ENCODE measurements at regions not wholly inside any gene's neighbourhood (a gene's known extent, or its start where the extent isn't known, plus 50 kb on each side); places are given as distances from the start of the nearest gene placed in this dataset.
"Not testable (repeated sequence)": the region's sequence is repeated elsewhere in the genome, so short reads cannot be mapped to it uniquely, and the experiment has no call there.

DNA sequence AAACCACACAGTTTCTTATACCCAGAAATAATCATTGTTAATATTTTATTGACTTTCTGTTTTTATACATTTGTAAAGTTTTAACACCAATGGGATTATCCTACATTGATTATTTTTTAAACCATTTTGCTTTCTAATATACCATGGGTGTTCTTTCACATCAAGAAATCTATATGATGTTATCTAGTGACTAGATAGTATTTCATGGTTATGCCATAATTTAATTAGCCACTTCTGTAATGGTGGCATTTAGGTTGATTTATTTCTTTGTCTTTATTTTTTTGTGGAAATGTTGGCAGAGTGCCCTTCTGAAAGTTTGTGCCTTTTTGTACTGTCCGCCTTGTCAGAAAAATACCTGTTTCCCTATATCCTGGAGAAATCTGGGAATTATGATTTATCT is 193.3 kb downstream of the CEP135 start:
- DNase-seq (ENCODE audit: low spot score) = no peak

- DNase-seq (ENCODE audit: low spot score) = no peak
Observed at GRCh38 chr4:56139241-56139827, 190.6 kb downstream of the CEP135 start.

DNA sequence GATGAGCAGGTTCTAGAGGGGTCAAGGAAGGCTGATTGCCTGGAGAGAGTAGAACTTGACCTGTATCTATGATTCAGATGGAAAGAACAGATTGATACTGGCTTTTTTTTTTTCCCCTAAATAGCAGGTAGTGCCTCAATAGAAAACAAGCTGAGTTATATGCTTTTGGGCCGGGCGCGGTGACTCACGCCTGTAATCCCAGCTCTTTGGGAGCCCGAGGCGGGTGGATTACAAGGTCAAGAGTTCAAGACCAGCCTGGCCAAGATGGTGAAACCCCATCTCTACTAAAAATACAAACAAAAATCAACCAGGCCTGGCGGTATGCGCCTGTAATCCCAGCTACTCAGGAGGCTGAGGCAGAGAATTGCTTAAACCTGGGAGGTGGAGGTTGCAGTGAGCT is 186.1 kb downstream of the CEP135 start:
- not testable (repeated sequence) for DNase-seq (ENCODE audit: low spot score)

DNA sequence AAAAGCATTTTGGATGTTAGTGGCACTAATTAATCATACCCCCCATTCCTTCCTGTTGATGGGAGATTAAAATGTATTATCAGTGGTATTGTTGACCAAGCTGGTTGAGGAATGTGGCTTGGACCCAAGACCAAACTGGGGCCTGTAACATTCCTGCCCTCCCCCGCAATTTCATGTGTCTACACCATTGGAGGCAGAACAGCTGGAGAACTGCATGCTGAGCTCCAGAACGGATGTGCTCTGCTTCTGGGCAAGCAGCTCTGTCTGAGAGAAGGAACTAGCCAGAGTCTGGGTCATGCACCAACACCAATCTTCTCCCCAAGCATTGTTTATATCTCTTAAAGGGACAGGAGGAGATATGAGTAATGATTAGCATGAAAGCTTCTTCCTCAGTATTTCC is 185.5 kb downstream of the CEP135 start:
- no peak for DNase-seq (ENCODE audit: low spot score)

GRCh38 chr4:56132835-56133234 is 184.1 kb downstream of the CEP135 start:
- DNase-seq (ENCODE audit: low spot score) = no peak

- not testable (repeated sequence) for DNase-seq (ENCODE audit: low spot score)
Observed at GRCh38 chr4:56132188-56132587, 183.4 kb downstream of the CEP135 start.

- DNase-seq (ENCODE audit: low spot score) = no peak
Observed at GRCh38 chr4:56130606-56131155, 181.9 kb downstream of the CEP135 start.

DNA sequence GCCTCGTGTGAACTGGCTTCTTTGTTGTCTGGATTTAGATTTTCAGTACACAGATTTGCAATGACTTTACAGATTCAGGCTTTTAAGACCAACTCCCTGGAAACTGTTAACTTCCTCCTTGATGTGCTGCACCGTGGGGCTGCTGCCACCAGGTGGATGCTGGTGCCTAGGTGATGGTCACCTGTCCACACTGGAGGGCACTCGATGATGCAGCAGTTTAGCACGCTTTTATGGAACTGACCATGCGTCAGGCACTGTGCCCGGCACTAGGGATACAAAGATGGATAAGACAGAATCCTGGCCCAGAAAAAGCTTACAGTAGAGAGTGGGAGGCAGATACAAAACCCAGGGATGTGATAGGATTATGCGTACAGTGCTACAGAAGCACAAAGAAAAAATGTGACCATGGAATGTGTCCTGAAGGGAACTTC is 180.7 kb downstream of the CEP135 start:
- peak; percentile 37 for DNase-seq (ENCODE audit: low spot score)

DNA sequence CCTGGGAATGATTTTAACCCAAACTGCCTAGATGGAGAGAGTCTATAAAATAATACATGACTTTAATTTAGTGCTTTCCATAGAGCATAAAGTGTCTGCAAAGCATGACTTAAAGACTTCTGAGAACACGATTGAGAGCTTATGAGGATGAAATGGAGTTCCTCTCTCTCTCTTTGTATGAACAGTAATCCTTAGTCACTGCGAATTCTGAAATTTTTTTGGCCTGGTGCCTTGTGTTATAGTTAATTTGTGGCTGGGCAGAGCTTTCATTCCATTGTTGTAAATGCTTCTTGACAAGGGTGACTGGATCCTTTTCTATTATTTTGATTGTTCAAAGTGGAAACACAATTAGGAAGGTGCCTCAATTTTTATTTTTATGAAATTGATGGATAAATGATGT is 179.5 kb downstream of the CEP135 start:
- no peak for DNase-seq (ENCODE audit: low spot score)

DNA sequence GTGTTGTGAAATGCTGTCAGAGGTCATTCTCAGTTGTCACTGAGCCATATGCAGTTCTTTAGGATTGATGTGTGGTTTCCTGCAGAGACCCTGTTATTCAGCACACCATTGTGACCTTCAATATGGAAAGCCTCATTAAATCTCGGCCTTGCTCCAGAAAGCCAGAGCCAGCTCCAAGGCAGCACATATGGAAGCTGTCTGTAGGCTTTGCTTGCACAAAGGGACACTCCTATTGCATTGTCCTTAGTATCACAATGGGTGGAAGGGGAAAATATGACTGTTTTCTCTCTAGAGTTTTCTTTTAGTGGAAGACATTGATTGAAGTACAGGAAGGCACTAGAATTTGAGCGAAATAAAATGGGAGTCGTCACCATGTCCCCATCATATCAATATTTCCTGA is 179.0 kb downstream of the CEP135 start:
- DNase-seq (ENCODE audit: low spot score) = no peak

GRCh38 chr4:56123547-56123946 is 174.8 kb downstream of the CEP135 start:
- no peak for DNase-seq (ENCODE audit: low spot score)

- no peak for DNase-seq (ENCODE audit: low spot score)
Observed at GRCh38 chr4:56123051-56123450, 174.3 kb downstream of the CEP135 start.

GRCh38 chr4:56118845-56119244 is 170.1 kb downstream of the CEP135 start:
- DNase-seq (ENCODE audit: low spot score) = no peak

GRCh38 chr4:56118055-56118454 is 169.3 kb downstream of the CEP135 start:
- DNase-seq (ENCODE audit: low spot score) = no peak

DNA sequence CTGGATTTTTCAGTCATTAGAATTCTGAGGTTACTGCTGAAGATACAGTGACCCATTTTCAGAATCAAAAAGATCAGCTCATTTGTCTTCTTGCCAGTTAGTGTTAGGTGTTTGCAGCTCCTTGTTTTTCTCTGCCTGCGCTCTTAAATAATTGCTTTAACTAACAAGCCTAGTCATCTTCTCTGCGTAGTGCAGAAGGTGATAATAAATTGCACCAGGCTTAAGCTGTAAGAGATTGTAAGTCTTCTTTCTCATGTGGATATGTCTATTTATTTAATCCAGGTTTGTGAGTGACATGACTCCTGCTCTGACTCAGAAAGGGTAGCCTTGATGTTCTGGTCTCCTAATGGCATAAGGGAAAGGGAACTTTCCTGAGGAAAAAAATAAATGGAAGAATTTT is 167.2 kb downstream of the CEP135 start:
- DNase-seq (ENCODE audit: low spot score) = no peak

DNA sequence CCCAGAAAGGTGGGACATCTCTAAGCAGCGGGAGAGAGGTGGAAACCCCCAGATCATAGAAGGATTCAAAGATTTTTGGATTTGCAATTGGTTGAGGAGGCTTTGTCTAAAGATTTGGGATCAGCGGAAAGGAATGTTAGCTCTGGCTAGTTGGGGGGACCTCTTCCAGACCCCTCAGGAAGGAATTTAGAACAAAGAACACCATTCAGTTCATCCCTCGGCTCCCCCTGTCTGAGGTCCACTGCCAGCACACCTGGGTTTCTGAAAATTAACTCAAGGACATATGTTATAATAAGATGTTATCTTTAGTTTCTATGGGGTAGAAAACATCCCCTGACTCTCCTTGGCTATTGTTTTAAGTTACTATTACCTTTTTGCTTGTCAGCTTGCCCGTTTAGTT is 163.6 kb downstream of the CEP135 start:
- DNase-seq (ENCODE audit: low spot score) = no peak

- no peak for DNase-seq (ENCODE audit: low spot score)
Observed at GRCh38 chr4:56106180-56107147, 157.7 kb downstream of the CEP135 start.

DNA sequence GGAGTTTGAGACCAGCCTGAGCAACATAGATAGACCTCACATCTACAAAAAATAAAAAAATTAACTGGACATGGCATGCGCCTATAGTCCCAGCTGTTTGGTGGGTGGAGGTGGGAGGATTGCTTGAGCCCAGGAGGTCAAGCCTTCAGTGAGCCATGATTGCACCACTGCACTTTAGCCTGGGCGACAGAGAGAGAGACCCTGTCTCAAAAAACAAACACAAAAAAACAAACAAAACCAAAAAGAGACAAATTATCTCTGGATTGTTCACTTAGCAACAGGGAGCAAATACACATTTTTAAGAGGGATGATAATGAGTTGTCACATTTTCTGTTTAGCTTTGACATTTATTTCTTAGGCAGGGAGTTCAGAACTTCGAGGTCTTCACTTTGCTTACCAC is 155.4 kb downstream of the CEP135 start:
- no peak for DNase-seq (ENCODE audit: low spot score)

DNA sequence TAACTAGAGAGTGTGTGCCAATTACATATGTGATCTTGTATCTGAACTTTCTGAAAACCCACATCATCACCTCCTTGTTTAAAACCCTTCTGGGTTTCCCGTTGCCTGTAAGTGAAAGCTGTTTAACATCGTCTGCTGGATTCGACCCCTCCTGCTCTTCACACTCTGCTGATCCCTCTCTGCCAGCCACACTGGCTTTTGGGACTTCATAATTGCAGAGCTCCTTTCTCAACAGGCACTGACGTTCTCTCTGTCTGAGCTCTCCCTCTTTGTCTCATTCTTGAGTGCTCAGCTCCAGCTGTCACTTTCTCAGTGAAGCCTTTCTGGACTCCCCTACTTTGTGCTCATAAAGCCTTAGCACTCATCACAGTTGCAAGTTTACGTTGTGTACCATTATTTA is 153.9 kb downstream of the CEP135 start:
- no peak for DNase-seq (ENCODE audit: low spot score)

- no peak for DNase-seq (ENCODE audit: low spot score)
Observed at GRCh38 chr4:56099378-56099786, 150.6 kb downstream of the CEP135 start.

DNA sequence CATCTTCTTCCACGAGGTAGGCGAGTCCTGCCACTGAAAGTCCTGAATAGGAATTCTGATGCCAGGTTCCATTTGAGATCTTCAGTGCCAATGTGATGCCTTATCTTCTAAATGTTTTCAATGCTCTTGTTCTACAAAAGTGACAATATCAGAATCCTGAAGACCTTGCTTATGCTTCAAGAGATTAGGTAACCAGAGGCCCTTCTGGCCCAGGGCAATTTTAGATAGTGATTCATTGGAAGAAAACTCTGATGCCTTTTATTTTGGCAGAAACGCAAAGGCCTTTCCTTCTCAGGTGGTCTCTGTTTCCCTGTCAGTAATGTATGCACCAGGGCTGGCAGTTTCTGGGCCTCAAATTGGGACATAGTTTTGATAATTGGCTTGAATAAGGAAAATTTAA is 144.8 kb downstream of the CEP135 start:
- DNase-seq (ENCODE audit: low spot score) = no peak

- no peak for DNase-seq (ENCODE audit: low spot score)
Observed at GRCh38 chr4:56092540-56092939, 143.8 kb downstream of the CEP135 start.

GRCh38 chr4:56086561-56086960 is 137.8 kb downstream of the CEP135 start:
- DNase-seq (ENCODE audit: low spot score) = peak; percentile 52

Measured in LoVo (cell line).